ENCODE measurements at regions not wholly inside any gene's neighbourhood (a gene's known extent, or its start where the extent isn't known, plus 50 kb on each side); places are given as distances from the start of the nearest gene placed in this dataset.

DNA sequence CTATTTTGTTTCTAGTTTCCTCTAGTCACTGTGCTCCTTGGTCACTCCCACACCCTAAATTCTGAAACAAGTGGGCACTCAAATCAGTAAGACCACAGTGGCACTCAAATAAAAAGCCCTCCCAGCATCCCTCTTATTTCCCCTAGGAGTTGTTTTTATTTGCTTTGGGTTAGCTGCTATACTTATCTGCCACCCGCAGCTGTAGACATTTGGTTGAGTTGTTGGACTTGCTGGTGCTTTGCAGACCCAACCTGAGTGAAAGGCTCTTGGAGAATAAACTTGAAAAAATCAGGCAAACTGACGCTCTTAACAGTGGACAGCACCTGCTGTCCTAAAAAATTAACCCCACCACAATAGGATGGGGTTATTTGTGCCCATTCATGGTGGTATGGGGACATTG is 203.0 kb downstream of the SPATA31A6 start:
- TF ChIP-seq TAF1 (IDR thresholded peaks at IDR 0.05; ENCODE audit: low read depth): no peak
- TF ChIP-seq YY1 (IDR thresholded peaks at IDR 0.05; ENCODE audit: low read depth): no peak
- TF ChIP-seq REST (IDR thresholded peaks at IDR 0.05; ENCODE audit: low read depth): no peak
- TF ChIP-seq CREB1 (IDR thresholded peaks at IDR 0.05; ENCODE audit: low read depth): no peak
